Endodermal cell (in vitro differentiated cells): ENCODE measurements at regions not wholly inside any gene's neighbourhood (a gene's known extent, or its start where the extent isn't known, plus 50 kb on each side); places are given as distances from the start of the nearest gene placed in this dataset.

Experiments used
- DNase-seq: peaks from one replicate; pipeline ENCODE4 v3.0.0-alpha.2; 2017
- H3K27ac ChIP-seq: 2 replicates; pipeline ENCODE4 v1.5.1; 2013; ENCODE audit warnings: mild to moderate bottlenecking, low read depth, low read length, moderate library complexity
- H3K27me3 ChIP-seq: 2 replicates; pipeline ENCODE4 v1.6.1; 2013; ENCODE audit warnings: mild to moderate bottlenecking, low read length, moderate library complexity; ENCODE audit not compliant: insufficient read depth, control insufficient read depth, poor library complexity, severe bottlenecking
- H3K36me3 ChIP-seq: 2 replicates; pipeline ENCODE4 v1.7.0; 2013; ENCODE audit warnings: mild to moderate bottlenecking, low read length, moderate library complexity; ENCODE audit not compliant: control insufficient read depth, insufficient read depth
- H3K4me1 ChIP-seq: one replicate; pipeline ENCODE4 v1.7.0; 2013; ENCODE audit warnings: low read length; ENCODE audit not compliant: control insufficient read depth, insufficient read depth
- H3K4me3 ChIP-seq: 2 replicates; pipeline ENCODE4 v1.5.1; 2013; ENCODE audit warnings: mild to moderate bottlenecking, low read length, moderate library complexity
- H3K9ac ChIP-seq: 2 replicates; pipeline ENCODE4 v1.6.1; 2013; ENCODE audit warnings: mild to moderate bottlenecking, low read length, moderate library complexity; ENCODE audit not compliant: poor library complexity, severe bottlenecking; ENCODE audit errors: extremely low read depth
- H3K9me3 ChIP-seq: 2 replicates; pipeline ENCODE4 v1.6.1; 2013; ENCODE audit warnings: mild to moderate bottlenecking, low read length, moderate library complexity; ENCODE audit not compliant: control insufficient read depth
- H3K27ac Mint-ChIP-seq: 2 replicates; pipeline ENCODE4 v1.8.0; 2020; ENCODE audit warnings: mixed read lengths
- H3K27me3 Mint-ChIP-seq: 2 replicates; pipeline ENCODE4 v1.8.0; 2021; ENCODE audit warnings: mild to moderate bottlenecking, mixed read lengths; ENCODE audit not compliant: insufficient read depth
- H3K36me3 Mint-ChIP-seq: 2 replicates; pipeline ENCODE4 v1.8.0; 2020; ENCODE audit warnings: low read depth, mixed read lengths
- H3K4me1 Mint-ChIP-seq: 2 replicates; pipeline ENCODE4 v1.8.0; 2020; ENCODE audit warnings: mixed read lengths
- H3K4me3 Mint-ChIP-seq: 2 replicates; pipeline ENCODE4 v1.8.0; 2020; ENCODE audit warnings: mild to moderate bottlenecking, moderate library complexity, mixed read lengths
- H3K9me3 Mint-ChIP-seq: 2 replicates; pipeline ENCODE4 v1.8.0; 2020; ENCODE audit warnings: mild to moderate bottlenecking, mixed read lengths
- WGBS, 2 experiments: methylation state at CpG; one replicate each; pipeline versions ENCODE4 v1.1.5 to v1.1.7; 2013; ENCODE audit warnings: missing lambda C conversion rate in 2 of 2, mixed read lengths in 1 of 2; ENCODE audit not compliant: insufficient coverage in 1 of 2, insufficient read length in 1 of 2; 5-methylcytosine and 5-hydroxymethylcytosine counted together
- TF ChIP-seq, protein P1 (sequence below): fragments of 200-600 bp; sonication (generic); conservative IDR thresholded peaks from 2 replicates; pipeline ENCODE4 v1.5.0; 2021; ENCODE audit warnings: antibody characterized with exemption, mild to moderate bottlenecking

DNA sequence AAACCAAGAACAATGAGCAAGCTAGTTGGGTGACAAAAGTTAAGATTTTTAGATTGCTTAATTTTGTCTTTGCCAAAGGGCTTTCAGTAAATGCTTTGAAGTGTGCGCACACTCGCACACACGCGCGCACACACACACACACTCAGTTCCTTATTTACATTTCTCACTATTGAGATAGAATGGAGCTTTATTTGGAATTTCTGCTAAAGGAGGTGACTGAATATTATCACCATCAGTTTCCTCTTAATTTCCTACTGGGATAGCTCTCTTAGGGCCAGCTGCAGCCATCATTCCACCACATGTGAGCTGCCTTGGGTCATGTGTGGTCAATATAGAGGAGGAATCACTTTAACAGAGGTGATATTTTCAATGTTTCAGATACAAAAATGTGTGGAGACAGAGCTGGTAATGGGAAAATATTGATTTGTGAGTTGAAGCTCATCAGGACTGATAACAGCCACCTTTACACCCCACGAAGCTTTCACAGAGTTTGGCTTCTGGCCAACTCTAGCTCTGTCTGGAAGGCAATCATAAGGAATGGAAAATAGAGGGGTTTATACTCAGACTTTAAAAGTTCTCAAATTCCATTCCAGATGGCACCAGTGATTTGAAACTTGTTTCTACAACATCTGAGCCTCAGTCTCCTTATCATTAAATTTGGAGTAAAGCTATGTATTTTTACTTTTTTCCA, 99.9 kb downstream of the MACIR start:
- Mint-ChIP-seq H3K27me3 (no peaks in the 10 kb centered on the region), H3K4me3 (no peak overlapping the region), H3K4me1 (peaks cover 11% of the 10 kb centered on the region), H3K9me3 (no peaks in the 10 kb centered on the region), H3K36me3 (no peaks in the 10 kb centered on the region), H3K27ac (no peak overlapping the region)
- no peak overlapping the region for H3K4me3 ChIP-seq
- no peak overlapping the region for H3K9ac ChIP-seq
- DNase-seq: no peak
- no peaks in the 10 kb centered on the region for H3K36me3 ChIP-seq
- H3K9me3 ChIP-seq: no peaks in the 10 kb centered on the region
- H3K27ac ChIP-seq: no peak overlapping the region
- H3K4me1 ChIP-seq: no peaks in the 10 kb centered on the region
- TF ChIP-seq, protein P1, sequence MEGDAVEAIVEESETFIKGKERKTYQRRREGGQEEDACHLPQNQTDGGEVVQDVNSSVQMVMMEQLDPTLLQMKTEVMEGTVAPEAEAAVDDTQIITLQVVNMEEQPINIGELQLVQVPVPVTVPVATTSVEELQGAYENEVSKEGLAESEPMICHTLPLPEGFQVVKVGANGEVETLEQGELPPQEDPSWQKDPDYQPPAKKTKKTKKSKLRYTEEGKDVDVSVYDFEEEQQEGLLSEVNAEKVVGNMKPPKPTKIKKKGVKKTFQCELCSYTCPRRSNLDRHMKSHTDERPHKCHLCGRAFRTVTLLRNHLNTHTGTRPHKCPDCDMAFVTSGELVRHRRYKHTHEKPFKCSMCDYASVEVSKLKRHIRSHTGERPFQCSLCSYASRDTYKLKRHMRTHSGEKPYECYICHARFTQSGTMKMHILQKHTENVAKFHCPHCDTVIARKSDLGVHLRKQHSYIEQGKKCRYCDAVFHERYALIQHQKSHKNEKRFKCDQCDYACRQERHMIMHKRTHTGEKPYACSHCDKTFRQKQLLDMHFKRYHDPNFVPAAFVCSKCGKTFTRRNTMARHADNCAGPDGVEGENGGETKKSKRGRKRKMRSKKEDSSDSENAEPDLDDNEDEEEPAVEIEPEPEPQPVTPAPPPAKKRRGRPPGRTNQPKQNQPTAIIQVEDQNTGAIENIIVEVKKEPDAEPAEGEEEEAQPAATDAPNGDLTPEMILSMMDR: no peak
- no peaks in the 10 kb centered on the region for H3K27me3 ChIP-seq
- 63 to 85% methylated on average over 2 of the region's 6 CpGs for WGBS, 2 experiments

GRCh38 chr5:103357636-103358035, 99.1 kb downstream of the MACIR start:
- no peaks in the 10 kb centered on the region for H3K9me3 ChIP-seq
- 86 to 100% methylated on average over 1 to 3 of the region's 3 CpGs for WGBS, 2 experiments
- H3K9ac ChIP-seq: no peak overlapping the region
- no peaks in the 10 kb centered on the region for H3K36me3 Mint-ChIP-seq
- TF ChIP-seq, protein P1: no peak
- DNase-seq: no peak
- no peaks in the 10 kb centered on the region for H3K9me3 Mint-ChIP-seq
- H3K27me3 Mint-ChIP-seq: no peaks in the 10 kb centered on the region
- no peak overlapping the region for H3K4me3 Mint-ChIP-seq
- peaks cover 11% of the 10 kb centered on the region for H3K4me1 Mint-ChIP-seq
- H3K27me3 ChIP-seq: no peaks in the 10 kb centered on the region
- no peak overlapping the region for H3K27ac Mint-ChIP-seq
- H3K36me3 ChIP-seq: no peaks in the 10 kb centered on the region
- H3K4me3 ChIP-seq: no peak overlapping the region
- no peaks in the 10 kb centered on the region for H3K4me1 ChIP-seq
- no peak overlapping the region for H3K27ac ChIP-seq

GRCh38 chr5:103356350-103357091, 98.0 kb downstream of the MACIR start:
- no peaks in the 10 kb centered on the region for H3K36me3 Mint-ChIP-seq
- Histone ChIP-seq H3K9ac (no peak overlapping the region), H3K4me1 (no peaks in the 10 kb centered on the region), H3K27me3 (no peaks in the 10 kb centered on the region), H3K4me3 (no peak overlapping the region), H3K27ac (no peak overlapping the region), H3K36me3 (no peaks in the 10 kb centered on the region), H3K9me3 (no peaks in the 10 kb centered on the region)
- WGBS, 2 experiments: 100% methylated on average over 2 of the region's 3 CpGs; no CpG with 5 or more reads in 1 of the 2 experiments
- H3K4me1 Mint-ChIP-seq: peaks cover 11% of the 10 kb centered on the region
- no peaks in the 10 kb centered on the region for H3K9me3 Mint-ChIP-seq
- TF ChIP-seq, protein P1: no peak
- H3K27me3 Mint-ChIP-seq: peaks cover 2% of the 10 kb centered on the region
- DNase-seq: no peak
- H3K4me3 Mint-ChIP-seq: no peak overlapping the region
- no peak overlapping the region for H3K27ac Mint-ChIP-seq
